Vagina (tissue), 2 donors: ENCODE measurements at regions not wholly inside any gene's neighbourhood (a gene's known extent, or its start where the extent isn't known, plus 50 kb on each side); places are given as distances from the start of the nearest gene placed in this dataset.

Experiments used
- DNase-seq, 2 donors: peaks; one replicate each; pipeline ENCODE4 v3.0.0-alpha.2; 2017; ENCODE audit errors: extremely low spot score in 2 of 2
- H3K27ac ChIP-seq: fragments of 200-600 bp; sonication (generic); one replicate; pipeline ENCODE4 v1.5.1; 2019
- H3K27me3 ChIP-seq: fragments of 200-600 bp; sonication (generic); one replicate; pipeline ENCODE4 v1.5.1; 2019
- H3K36me3 ChIP-seq, 2 donors: fragments of 200-600 bp; sonication (generic); one replicate each; pipeline ENCODE4 v1.5.1; 2017 to 2019
- H3K4me1 ChIP-seq: fragments of 200-600 bp; sonication (generic); one replicate; pipeline ENCODE4 v1.5.1; 2019
- H3K4me3 ChIP-seq, 2 donors: fragments of 200-600 bp; sonication (generic); 1 replicate in 1 of 2; 2 replicates in 1 of 2; pipeline ENCODE4 v1.5.1; 2016 to 2019
- H3K9me3 ChIP-seq: fragments of 200-600 bp; sonication (generic); one replicate; pipeline ENCODE4 v1.5.1; 2019
- POLR2A ChIP-seq, 2 donors: fragments of 450-650 bp; IDR thresholded peaks; one replicate each; pipeline ENCODE4 v1.6.1; 2017; ENCODE audit warnings: antibody characterized with exemption in 2 of 2, mild to moderate bottlenecking in 2 of 2, moderate library complexity in 2 of 2
- POLR2AphosphoS5 ChIP-seq, 2 donors: sonication (generic); formaldehyde crosslinking; IDR thresholded peaks; one replicate each; pipeline ENCODE4 v1.9.0; 2017; ENCODE audit warnings: antibody characterized with exemption in 2 of 2, mild to moderate bottlenecking in 2 of 2, low read depth in 1 of 2; ENCODE audit not compliant: insufficient read depth in 1 of 2
- intact Hi-C: fragments of 100-400 bp; cut with DNase I; formaldehyde crosslinking; loops from one replicate; pipeline ENCODE4 v1.15.1; 2023
- TF ChIP-seq, protein P1 (sequence below), 3 experiments: fragments of 450-650 bp in 2 of 3; fragments of 200-600 bp in 1 of 3; sonication (generic) in 1 of 3; IDR thresholded peaks; one replicate each; pipeline ENCODE4 v1.5.1; 2017 to 2019; ENCODE audit warnings: antibody characterized with exemption in 3 of 3, mild to moderate bottlenecking in 2 of 3, moderate library complexity in 2 of 3

DNA sequence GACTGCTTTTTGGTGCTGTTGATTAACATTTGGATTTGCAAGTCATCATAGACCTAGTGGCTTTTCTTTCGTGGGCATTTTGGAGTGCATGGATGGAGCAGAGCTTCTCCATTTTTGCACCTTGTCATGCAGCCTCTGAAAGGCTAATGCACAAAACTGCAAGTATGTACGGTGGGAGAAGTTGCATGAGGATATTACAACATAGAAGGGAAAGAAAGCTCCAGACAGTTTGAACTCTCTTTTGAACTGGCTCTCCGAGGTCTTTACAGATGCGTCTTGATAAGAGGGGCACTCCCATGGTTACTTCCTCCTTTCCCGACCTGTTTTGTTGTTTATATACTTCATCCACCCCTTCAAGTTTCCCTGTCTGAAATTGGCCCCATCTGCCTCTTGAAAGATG, 147.1 kb upstream of the GBE1 start:
- DNase-seq = no peak
- Histone ChIP-seq H3K36me3 (no peaks in the 10 kb centered on the region), H3K9me3 (no peaks in the 10 kb centered on the region), H3K27me3 (no peaks in the 10 kb centered on the region), H3K4me1 (no peaks in the 10 kb centered on the region), H3K4me3 (no peak overlapping the region), H3K27ac (no peak overlapping the region)
- intact Hi-C loops = no loop called here
- TF ChIP-seq, protein P1, sequence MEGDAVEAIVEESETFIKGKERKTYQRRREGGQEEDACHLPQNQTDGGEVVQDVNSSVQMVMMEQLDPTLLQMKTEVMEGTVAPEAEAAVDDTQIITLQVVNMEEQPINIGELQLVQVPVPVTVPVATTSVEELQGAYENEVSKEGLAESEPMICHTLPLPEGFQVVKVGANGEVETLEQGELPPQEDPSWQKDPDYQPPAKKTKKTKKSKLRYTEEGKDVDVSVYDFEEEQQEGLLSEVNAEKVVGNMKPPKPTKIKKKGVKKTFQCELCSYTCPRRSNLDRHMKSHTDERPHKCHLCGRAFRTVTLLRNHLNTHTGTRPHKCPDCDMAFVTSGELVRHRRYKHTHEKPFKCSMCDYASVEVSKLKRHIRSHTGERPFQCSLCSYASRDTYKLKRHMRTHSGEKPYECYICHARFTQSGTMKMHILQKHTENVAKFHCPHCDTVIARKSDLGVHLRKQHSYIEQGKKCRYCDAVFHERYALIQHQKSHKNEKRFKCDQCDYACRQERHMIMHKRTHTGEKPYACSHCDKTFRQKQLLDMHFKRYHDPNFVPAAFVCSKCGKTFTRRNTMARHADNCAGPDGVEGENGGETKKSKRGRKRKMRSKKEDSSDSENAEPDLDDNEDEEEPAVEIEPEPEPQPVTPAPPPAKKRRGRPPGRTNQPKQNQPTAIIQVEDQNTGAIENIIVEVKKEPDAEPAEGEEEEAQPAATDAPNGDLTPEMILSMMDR (IDR thresholded peaks at IDR 0.05) = no peak
- TF ChIP-seq POLR2A (IDR thresholded peaks at IDR 0.05) (no peak), POLR2AphosphoS5 (IDR thresholded peaks at IDR 0.05; ENCODE audit: insufficient read depth in 1 of 2, low read depth in 1 of 2) (no peak)

DNA sequence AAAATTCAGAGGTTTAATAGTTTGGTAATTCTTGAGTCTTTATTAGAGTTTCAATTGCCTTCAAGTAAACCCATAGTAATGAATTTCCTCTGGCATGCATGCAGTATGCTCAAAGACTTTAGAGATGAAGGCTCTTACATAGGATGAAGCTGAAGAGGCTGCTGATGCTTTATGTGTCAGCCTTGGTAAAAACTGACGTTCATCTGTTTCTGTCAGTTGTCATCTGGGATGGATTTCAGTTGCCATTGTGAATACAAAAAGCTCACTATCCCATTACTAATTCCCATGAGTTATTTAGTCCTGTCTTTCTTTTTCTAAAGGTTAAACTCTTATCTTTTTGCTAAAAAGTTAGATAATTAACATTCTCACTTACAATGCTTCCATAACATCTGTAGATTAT, 136.9 kb upstream of the GBE1 start:
- no peaks in the 10 kb centered on the region for H3K36me3 ChIP-seq
- no peaks in the 10 kb centered on the region for H3K9me3 ChIP-seq
- no peak for DNase-seq
- TF ChIP-seq, protein P1 (IDR thresholded peaks at IDR 0.05) = no peak
- TF ChIP-seq POLR2A (IDR thresholded peaks at IDR 0.05) (no peak), POLR2AphosphoS5 (IDR thresholded peaks at IDR 0.05; ENCODE audit: insufficient read depth in 1 of 2, low read depth in 1 of 2) (no peak)
- no peak overlapping the region for H3K27ac ChIP-seq
- intact Hi-C loops = no loop called here
- H3K4me1 ChIP-seq = no peaks in the 10 kb centered on the region
- no peaks in the 10 kb centered on the region for H3K27me3 ChIP-seq
- H3K4me3 ChIP-seq = no peak overlapping the region

DNA sequence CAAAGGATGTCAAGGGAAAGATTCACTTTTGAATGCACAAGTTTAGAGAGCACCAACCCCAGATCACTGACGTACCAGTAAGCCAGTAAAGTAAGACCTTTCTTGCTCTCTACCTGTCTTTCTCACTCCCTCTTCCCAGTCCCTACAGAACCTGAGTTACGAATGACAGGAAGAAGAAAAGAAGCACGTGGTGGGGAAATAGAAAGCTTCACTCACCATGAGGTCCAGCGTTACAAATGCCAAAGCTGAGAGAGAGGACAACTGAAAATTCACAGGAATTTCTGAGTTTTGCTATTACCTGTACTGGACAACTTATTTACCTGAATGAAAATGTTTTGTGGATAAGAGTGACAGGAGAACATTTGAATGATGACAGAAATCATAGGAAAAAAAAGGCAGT, 133.2 kb upstream of the GBE1 start:
- no peak for TF ChIP-seq POLR2AphosphoS5 (IDR thresholded peaks at IDR 0.05; ENCODE audit: insufficient read depth in 1 of 2, low read depth in 1 of 2)
- TF ChIP-seq, protein P1 (IDR thresholded peaks at IDR 0.05) = no peak
- no peak for TF ChIP-seq POLR2A (IDR thresholded peaks at IDR 0.05)
- intact Hi-C loops = no loop called here
- H3K9me3 ChIP-seq = no peaks in the 10 kb centered on the region
- no peak for DNase-seq
- H3K27me3 ChIP-seq = no peaks in the 10 kb centered on the region
- H3K36me3 ChIP-seq = no peaks in the 10 kb centered on the region
- no peaks in the 10 kb centered on the region for H3K4me1 ChIP-seq
- H3K4me3 ChIP-seq = no peak overlapping the region
- H3K27ac ChIP-seq = no peak overlapping the region

GRCh38 chr3:81891055-81891895, 129.8 kb upstream of the GBE1 start:
- Histone ChIP-seq H3K4me3 (no peak overlapping the region), H3K36me3 (no peaks in the 10 kb centered on the region), H3K4me1 (no peaks in the 10 kb centered on the region), H3K9me3 (no peaks in the 10 kb centered on the region), H3K27ac (no peak overlapping the region), H3K27me3 (no peaks in the 10 kb centered on the region)
- intact Hi-C loops = no loop called here
- TF ChIP-seq, protein P1 (IDR thresholded peaks at IDR 0.05) = no peak
- TF ChIP-seq POLR2A (IDR thresholded peaks at IDR 0.05) = no peak
- no peak for TF ChIP-seq POLR2AphosphoS5 (IDR thresholded peaks at IDR 0.05; ENCODE audit: insufficient read depth in 1 of 2, low read depth in 1 of 2)
- no peak for DNase-seq

DNA sequence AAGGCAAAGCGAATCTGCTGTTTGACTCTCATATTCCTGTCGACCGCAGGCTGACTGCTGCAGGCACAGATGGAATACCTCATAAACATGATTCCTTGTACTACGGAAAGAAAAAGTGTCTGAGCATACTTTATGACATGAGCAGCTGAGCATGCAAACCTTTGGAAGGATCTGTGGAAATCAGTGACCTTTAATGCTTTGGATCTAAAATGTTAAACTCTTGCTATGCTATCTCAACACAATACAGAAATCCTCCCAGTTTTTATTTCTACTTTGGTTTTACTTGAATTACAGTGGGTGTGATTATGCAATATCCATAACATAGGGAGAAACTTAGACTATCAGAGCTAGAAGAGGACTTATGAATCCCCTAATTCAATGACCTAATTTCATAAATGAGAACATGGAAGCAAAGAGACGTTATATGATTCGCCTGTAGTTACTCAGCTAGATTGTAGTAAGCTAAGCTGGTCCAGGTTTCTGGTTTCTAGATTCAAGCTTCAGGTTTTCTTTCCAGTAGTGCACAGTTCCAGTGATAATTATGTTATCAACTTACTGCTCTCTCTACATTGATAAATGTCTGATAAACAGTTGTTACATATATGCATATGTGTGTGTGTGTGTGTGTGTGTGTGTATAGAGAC, 127.6 kb upstream of the GBE1 start:
- no peak overlapping the region for H3K4me3 ChIP-seq
- intact Hi-C loops = no loop called here

More for the DNA sequence above, 127.6 kb upstream of the GBE1 start:
- H3K9me3 ChIP-seq = no peaks in the 10 kb centered on the region
- TF ChIP-seq POLR2AphosphoS5 (IDR thresholded peaks at IDR 0.05; ENCODE audit: insufficient read depth in 1 of 2, low read depth in 1 of 2) = no peak
- no peak for DNase-seq
- no peaks in the 10 kb centered on the region for H3K27me3 ChIP-seq
- no peaks in the 10 kb centered on the region for H3K4me1 ChIP-seq
- H3K36me3 ChIP-seq = no peaks in the 10 kb centered on the region
- no peak overlapping the region for H3K27ac ChIP-seq
